ENCODE measurements at regions not wholly inside any gene's neighbourhood (a gene's known extent, or its start where the extent isn't known, plus 50 kb on each side); places are given as distances from the start of the nearest gene placed in this dataset.

- no peak overlapping the region for H2AFZ ChIP-seq (ENCODE audit: low read depth, low read length)
- intact Hi-C loops (cut with micrococcal nuclease) (loop anchor here (1.0 to 5.0 kb wide), 4 partner anchors 27 to 485 kb away; no protein-coding TSS in a partner anchor), dilution Hi-C loops (cut with MboI; ENCODE audit: extremely low pct_ligation_motif_present, low sequenced_read_pairs) (no loop called here)
- peak overlapping the region; percentile 76 for H3K4me2 ChIP-seq (ENCODE audit: insufficient read depth, low read length)
- H3K9ac ChIP-seq (replicated peaks; ENCODE audit: extremely low read depth, insufficient read depth, low read length): peak overlapping the region; percentile 98
- no peak for TF ChIP-seq EZH2 (IDR thresholded peaks at IDR 0.05; ENCODE audit: borderline replicate concordance, low read depth, low read length, severe bottlenecking)
- TF ChIP-seq POLR2AphosphoS5 (IDR thresholded peaks at IDR 0.05; ENCODE audit: insufficient read depth, low read depth, low read length): no peak
- no peak for TF ChIP-seq JUN (IDR thresholded peaks at IDR 0.05; ENCODE audit: borderline replicate concordance, insufficient read depth, insufficient read length, low read depth)
- no peak for TF ChIP-seq GATA2 (IDR thresholded peaks at IDR 0.05; ENCODE audit: insufficient read depth, insufficient read length, low read depth, low read length)
- no peak for TF ChIP-seq MYC (IDR thresholded peaks at IDR 0.05; ENCODE audit: low read depth, low read length)
- TF ChIP-seq FOS (IDR thresholded peaks at IDR 0.05; ENCODE audit: borderline replicate concordance, insufficient read depth, low read length): no peak
- no peak for TF ChIP-seq CTCF (IDR thresholded peaks at IDR 0.05; ENCODE audit: extremely low read depth in 1 of 2, insufficient read depth in 1 of 2, low read depth in 1 of 2, low read length in 2 of 2)
- TF ChIP-seq MAX (IDR thresholded peaks at IDR 0.05; ENCODE audit: insufficient read depth, insufficient read length): no peak
- no peak for TF ChIP-seq POLR2A (IDR thresholded peaks at IDR 0.05; ENCODE audit: low read depth, low read length)
- TSS peak; percentile 61 for BruUV-seq (replicated peaks)
- ChIA-PET CTCF (interaction anchor here (1.2 to 1.4 kb wide), 2 partner anchors 103 to 112 kb away, joined by 3 to 4 read pairs; no protein-coding TSS in a partner anchor), POLR2A (interaction anchor here (1.1 to 4.7 kb wide), 3 partner anchors 34 to 105 kb away, joined by 4 to 31 read pairs (median 8); partner anchors contain the start of gene KLF6)
- peak overlapping the region in 1 of 3 experiments; percentile 13 for H3K4me3 ChIP-seq (replicated peaks in 1 of 3; ENCODE audit: insufficient read depth in 1 of 3, low read depth in 1 of 3, low read length in 3 of 3)
- H3K27me3 ChIP-seq (ENCODE audit: control insufficient read depth in 2 of 2, insufficient read depth in 2 of 2, low read length in 2 of 2): no peaks in the 10 kb centered on the region
- H3K36me3 ChIP-seq (ENCODE audit: control insufficient read depth in 2 of 2, extremely low read depth in 1 of 2, insufficient read depth in 2 of 2, low read length in 2 of 2): no peaks in the 10 kb centered on the region
- DNase-seq (ENCODE audit: low read depth, low spot score): no peak
- no peaks in the 10 kb centered on the region for H3K79me2 ChIP-seq (ENCODE audit: control insufficient read depth, insufficient read depth, low read length)
- FAIRE-seq: no peak
- H3K27ac ChIP-seq (ENCODE audit: insufficient read depth, low read depth, low read length): peak overlapping the region; percentile 100
- no peaks in the 10 kb centered on the region for H4K20me1 ChIP-seq (replicated peaks; ENCODE audit: control insufficient read depth, extremely low read depth, insufficient read depth, low read length)
- H3K4me1 ChIP-seq (ENCODE audit: control insufficient read depth, extremely low read depth, insufficient read depth, low read length): peaks cover 50% of the 10 kb centered on the region
- no peaks in the 10 kb centered on the region for H3K9me1 ChIP-seq (replicated peaks; ENCODE audit: control insufficient read depth, extremely low read depth, insufficient read depth, low read length)
- no peaks in the 10 kb centered on the region for H3K9me3 ChIP-seq (replicated peaks; ENCODE audit: control insufficient read depth, insufficient read depth, low read length)
These were observed 102.4 kb upstream of the KLF6 start for GRCh38 chr10:3887404-3887803.
